ENCODE measurements at regions not wholly inside any gene's neighbourhood (a gene's known extent, or its start where the extent isn't known, plus 50 kb on each side); places are given as distances from the start of the nearest gene placed in this dataset.

DNA sequence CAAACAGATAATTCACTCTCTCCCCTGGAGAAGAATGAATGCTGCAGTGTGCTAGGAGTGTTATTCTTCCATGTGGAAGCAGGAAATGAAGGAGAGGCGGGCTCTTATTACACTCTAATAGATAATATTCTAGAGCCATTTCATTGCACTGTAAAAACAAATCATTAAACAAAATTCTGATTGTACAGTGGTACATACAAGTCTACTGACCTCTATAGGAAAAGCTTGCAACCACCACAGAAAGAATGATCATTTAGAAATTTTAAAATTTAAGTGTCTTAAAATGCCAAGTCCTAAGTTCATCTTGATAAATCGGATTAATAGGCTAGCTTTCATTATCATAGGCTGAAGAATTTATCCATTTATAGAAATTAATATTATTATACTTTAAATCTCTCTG is 960.3 kb upstream of the LRRN3 start:
- H3K27ac ChIP-seq, result no peak overlapping the region
- TF ChIP-seq, protein P1, sequence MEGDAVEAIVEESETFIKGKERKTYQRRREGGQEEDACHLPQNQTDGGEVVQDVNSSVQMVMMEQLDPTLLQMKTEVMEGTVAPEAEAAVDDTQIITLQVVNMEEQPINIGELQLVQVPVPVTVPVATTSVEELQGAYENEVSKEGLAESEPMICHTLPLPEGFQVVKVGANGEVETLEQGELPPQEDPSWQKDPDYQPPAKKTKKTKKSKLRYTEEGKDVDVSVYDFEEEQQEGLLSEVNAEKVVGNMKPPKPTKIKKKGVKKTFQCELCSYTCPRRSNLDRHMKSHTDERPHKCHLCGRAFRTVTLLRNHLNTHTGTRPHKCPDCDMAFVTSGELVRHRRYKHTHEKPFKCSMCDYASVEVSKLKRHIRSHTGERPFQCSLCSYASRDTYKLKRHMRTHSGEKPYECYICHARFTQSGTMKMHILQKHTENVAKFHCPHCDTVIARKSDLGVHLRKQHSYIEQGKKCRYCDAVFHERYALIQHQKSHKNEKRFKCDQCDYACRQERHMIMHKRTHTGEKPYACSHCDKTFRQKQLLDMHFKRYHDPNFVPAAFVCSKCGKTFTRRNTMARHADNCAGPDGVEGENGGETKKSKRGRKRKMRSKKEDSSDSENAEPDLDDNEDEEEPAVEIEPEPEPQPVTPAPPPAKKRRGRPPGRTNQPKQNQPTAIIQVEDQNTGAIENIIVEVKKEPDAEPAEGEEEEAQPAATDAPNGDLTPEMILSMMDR (conservative IDR thresholded peaks at IDR 0.05), result peak; percentile 77

DNA sequence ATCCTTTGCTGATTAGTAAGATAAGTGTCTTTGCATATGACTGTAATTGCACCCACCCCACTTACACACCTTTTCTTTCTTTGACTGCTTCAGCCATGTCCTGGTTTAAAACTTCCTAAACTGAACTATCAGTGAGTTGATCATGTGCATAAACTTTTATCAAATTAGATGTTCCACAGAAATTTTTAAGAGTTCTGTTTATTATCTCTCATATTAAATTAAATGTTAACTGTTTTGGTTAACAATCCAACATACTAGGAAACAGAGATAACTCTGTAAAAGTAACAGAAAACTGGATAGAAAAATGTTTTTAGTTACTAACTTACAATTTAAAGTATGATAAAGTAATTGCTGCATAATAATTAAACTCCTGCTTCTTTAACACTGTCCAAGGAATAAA is 959.6 kb upstream of the LRRN3 start:
- H3K27ac ChIP-seq, result no peak overlapping the region
- TF ChIP-seq, protein P1 (conservative IDR thresholded peaks at IDR 0.05), result no peak

DNA sequence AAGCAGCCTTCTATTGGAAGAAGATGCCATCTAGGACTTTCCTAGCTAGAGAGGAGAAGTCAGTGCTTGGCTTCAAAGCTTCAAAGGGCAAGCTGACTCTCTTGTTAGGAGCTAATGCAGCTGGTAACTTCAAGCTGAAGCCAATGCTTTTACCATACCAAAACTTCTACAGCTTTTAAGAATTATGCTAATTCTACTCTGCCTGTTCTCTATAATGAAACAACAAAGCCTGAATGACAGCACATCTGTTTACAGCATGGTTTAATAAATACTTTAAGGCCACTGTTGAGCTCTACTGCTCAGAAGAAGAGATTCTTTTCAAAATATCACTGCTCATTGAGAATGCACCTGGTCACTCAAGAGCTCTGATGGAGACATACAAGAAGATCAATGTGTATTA is 951.9 kb upstream of the LRRN3 start:
- TF ChIP-seq, protein P1 (conservative IDR thresholded peaks at IDR 0.05), result no peak
- H3K27ac ChIP-seq, result no peak overlapping the region

DNA sequence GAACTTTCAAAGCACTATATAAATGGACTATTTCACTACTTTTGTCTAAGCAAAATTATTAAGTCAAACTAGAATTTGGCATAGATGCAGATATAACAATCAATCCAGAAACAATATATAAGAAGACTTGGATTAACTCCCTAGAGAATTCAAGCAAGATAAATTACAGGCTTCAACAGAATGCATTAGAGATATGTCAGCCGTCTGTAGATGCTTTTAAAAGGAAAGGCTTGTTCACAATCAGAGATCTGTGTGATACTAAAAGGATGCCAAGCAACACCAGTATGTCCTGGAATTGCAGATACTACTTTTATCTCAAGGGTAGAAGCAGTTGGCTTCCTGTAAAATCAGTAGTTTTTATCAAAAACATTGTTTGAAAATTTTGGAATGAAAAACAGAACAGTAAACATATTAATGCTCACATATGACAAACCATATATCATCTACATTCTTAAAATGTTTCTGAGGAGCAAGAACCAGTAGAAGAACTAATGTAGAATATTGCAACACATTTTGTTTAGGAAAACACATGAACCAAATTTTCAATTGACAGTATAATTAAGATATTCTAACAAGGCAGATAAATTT is 947.9 kb upstream of the LRRN3 start:
- TF ChIP-seq, protein P1 (conservative IDR thresholded peaks at IDR 0.05), result no peak
- H3K27ac ChIP-seq, result no peak overlapping the region

DNA sequence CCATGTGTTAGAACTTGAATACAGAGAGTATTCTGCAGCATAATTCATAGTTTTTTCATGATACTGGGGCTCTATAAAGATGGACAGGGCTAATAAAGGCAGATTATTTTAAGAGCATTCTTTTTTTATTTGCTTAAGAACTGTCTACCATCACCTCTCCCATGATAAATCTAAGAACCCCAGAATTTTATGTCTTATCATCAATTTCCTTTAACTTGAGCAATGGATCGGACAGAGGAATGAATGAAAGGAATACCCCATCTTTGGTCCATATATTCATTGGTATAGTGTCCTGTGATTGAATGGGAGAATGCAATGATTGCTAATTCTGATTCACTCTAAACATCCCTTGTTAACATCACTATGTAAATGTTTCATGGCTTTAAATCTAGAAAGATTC is 946.3 kb upstream of the LRRN3 start:
- TF ChIP-seq, protein P1 (conservative IDR thresholded peaks at IDR 0.05), result no peak
- no peak overlapping the region for H3K27ac ChIP-seq

DNA sequence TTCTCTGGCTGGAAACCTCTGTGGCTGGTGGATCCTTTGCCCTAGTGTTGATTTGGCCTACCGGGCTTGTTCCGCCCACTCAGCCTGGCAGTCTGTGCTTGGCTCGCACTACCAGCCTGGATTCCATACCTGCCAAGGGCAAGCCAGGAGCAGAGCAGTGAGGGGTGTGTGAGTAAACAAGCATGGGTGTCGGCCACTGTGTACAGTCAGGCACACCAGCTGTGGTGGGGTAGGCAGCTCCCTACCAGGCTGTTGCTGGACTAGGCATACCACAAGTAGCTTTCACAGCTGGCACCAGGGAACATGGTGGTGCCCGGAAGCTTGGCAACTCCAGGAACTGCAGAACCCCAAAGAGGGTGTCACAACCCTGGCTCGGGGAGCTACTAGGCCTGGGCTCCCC is 942.9 kb upstream of the LRRN3 start:
- TF ChIP-seq, protein P1 (conservative IDR thresholded peaks at IDR 0.05), result no peak
- H3K27ac ChIP-seq, result peak overlapping the region; percentile 54

DNA sequence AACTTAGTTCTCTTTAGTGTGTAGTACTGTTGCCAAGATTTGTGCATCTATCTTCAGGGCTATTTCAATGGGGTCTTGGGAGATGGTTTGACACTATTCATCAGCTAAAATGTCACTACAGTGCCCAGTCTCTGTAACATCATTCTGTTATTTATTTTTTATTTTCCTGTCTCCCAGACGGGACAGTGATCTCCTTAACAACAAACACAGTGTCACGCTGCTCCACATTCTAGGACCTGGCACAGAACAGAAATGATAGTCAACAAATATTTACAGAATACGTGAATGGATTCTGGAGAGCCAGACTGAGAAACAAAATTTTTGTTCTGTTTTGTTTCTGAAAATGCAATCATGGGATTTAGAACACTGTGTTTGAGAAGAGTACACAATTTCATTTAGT is 937.7 kb upstream of the LRRN3 start:
- TF ChIP-seq, protein P1 (conservative IDR thresholded peaks at IDR 0.05), result no peak
- H3K27ac ChIP-seq, result peak overlapping the region; percentile 72

Measured in VCaP (cell line).